GM12873 (cell line): ENCODE measurements at regions not wholly inside any gene's neighbourhood (a gene's known extent, or its start where the extent isn't known, plus 50 kb on each side); places are given as distances from the start of the nearest gene placed in this dataset.

ENCODE experiments used
- CTCF ChIP-seq: IDR thresholded peaks from 2 replicates; pipeline ENCODE4 v1.5.1; 2012; ENCODE audit warnings: low read depth, mild to moderate bottlenecking, moderate library complexity, low read length, control low read depth; ENCODE audit not compliant: insufficient read depth; ENCODE audit errors: missing control alignments

GRCh38 chr1:55658917-55659316, 443.8 kb upstream of the USP24 start:
- no peak for TF ChIP-seq CTCF

GRCh38 chr1:55654750-55655149, 439.6 kb upstream of the USP24 start:
- TF ChIP-seq CTCF = no peak

DNA sequence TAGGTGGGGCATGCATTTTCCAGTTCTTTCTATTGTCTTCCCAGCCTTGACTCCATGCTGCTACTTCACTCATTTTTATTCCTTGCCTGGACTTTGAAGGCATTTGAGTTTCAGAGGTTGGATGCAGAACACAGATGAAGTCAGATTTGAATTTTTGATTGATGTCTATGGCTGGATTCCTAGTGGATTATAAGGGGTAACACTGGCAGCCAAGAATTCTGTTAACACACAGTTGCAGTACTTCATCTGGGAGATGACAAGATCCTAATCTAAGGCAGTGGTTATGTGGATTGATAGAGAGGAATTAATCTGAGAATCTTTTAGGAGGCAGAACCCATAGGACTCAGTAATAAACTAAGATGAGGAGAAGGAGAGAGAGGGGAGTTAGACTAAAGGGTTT, 439.0 kb upstream of the USP24 start:
- no peak for TF ChIP-seq CTCF

DNA sequence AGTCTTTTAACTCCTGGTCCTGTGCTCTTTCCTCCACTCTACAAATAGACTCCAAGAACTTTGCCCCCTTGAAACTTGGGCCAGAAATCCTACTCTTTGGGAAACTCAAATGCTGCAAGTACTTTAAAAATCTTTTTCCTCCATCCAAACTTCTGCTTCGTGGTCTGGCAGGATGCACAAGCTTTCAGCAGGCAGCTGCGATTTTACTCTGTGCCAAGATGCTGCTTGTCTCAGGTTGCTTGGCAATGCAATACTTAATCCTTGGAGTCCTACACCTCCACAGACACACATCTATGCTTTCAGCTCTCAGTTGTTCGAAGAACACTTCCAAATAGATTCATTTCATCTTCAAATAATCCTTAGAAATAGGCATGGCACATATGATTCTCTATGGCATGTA, 435.3 kb upstream of the USP24 start:
- TF ChIP-seq CTCF = no peak

DNA sequence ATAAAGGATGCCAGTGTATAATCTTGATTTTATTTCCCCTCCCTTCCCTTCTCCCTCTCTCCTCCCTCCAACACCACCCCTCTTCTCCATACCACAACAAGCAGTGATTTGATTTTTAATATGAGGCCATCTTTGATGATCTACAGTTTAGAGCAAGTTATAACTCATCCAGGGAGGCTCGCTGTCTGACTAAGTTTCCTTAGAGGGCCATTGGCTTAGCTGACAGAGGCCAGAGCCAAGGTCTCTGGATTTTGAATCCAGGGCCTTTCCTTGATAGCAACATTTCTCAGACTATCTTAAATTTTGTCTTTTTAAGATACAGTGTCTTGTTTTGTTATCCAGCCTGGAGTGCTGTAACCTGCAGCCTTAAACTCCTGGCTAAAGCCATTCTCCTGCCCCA, 431.0 kb upstream of the USP24 start:
- no peak for TF ChIP-seq CTCF

DNA sequence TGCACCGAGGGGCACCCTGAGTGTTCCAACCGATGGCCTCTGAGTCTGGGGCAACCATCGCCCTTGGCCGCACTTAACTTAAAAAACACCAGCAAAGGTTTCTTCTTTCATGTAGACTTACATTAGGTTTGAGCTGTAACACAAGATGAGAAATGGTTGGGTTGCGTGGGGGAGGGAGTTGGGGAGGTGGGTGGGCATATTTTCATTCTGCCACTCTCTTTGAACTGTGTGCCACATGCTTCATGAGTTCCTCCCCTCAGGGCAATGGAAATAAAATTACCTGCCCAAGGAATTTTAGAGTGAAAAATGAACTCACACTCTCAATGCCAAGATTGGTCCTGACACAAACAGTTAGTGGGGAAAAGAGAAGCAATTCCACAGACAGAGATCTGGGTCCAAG, 430.1 kb upstream of the USP24 start:
- TF ChIP-seq CTCF = no peak

- no peak for TF ChIP-seq CTCF
Measured at GRCh38 chr1:55641947-55642346, 426.8 kb upstream of the USP24 start.
